DND-41 (cell line): ENCODE measurements at regions not wholly inside any gene's neighbourhood (a gene's known extent, or its start where the extent isn't known, plus 50 kb on each side); places are given as distances from the start of the nearest gene placed in this dataset.

ENCODE experiments used
- CTCF ChIP-seq: IDR thresholded peaks from 2 replicates; pipeline ENCODE4 v1.5.1; 2012; ENCODE audit warnings: borderline replicate concordance, low read length, moderate library complexity, mild to moderate bottlenecking; ENCODE audit not compliant: poor library complexity, severe bottlenecking; ENCODE audit errors: extremely low read depth
- EZH2 ChIP-seq: IDR thresholded peaks from 3 replicates; pipeline ENCODE4 v1.6.1; 2012; ENCODE audit warnings: borderline replicate concordance, low read depth, mild to moderate bottlenecking, moderate library complexity, low read length, inconsistent platforms; ENCODE audit not compliant: severe bottlenecking

GRCh38 chr10:117450940-117451339 is 75.7 kb upstream of the PDZD8 start:
- TF ChIP-seq EZH2 (no peak), CTCF (no peak)
